Neural progenitor cell (in vitro differentiated cells): ENCODE measurements at regions not wholly inside any gene's neighbourhood (a gene's known extent, or its start where the extent isn't known, plus 50 kb on each side); places are given as distances from the start of the nearest gene placed in this dataset.

ENCODE experiments used
- CTCF ChIP-seq: fragments of 200-600 bp; sonication (generic); IDR thresholded peaks from 2 replicates; pipeline ENCODE4 v1.5.1; 2017; ENCODE audit warnings: antibody characterized with exemption, mild to moderate bottlenecking
- EZH2phosphoT487 ChIP-seq: fragments of 200-600 bp; sonication (generic); IDR thresholded peaks from 2 replicates; pipeline ENCODE4 v1.6.1; 2017; ENCODE audit warnings: antibody characterized with exemption

GRCh38 chr20:24169256-24169655 is 180.7 kb upstream of the GGTLC1 start:
- no peak for TF ChIP-seq CTCF
- TF ChIP-seq EZH2phosphoT487 = no peak
